Trophoblast cell (in vitro differentiated cells and primary cell): ENCODE measurements at regions not wholly inside any gene's neighbourhood (a gene's known extent, or its start where the extent isn't known, plus 50 kb on each side); places are given as distances from the start of the nearest gene placed in this dataset.
"Not testable (repeated sequence)": the region's sequence is repeated elsewhere in the genome, so short reads cannot be mapped to it uniquely, and the experiment has no call there.

Experiments
- DNase-seq, 2 donors: peaks; one replicate each; pipeline ENCODE4 v3.0.0-alpha.2; 2016
- H2AFZ ChIP-seq: 2 replicates; pipeline ENCODE4 v1.6.1; 2013; ENCODE audit warnings: low read length, moderate library complexity, mild to moderate bottlenecking; ENCODE audit not compliant: insufficient read depth, poor library complexity
- H2AK5ac ChIP-seq: 2 replicates; pipeline ENCODE4 v1.6.1; 2013; ENCODE audit warnings: mild to moderate bottlenecking, low read length
- H2BK120ac ChIP-seq: 2 replicates; pipeline ENCODE4 v1.6.1; 2013; ENCODE audit warnings: low read length, mild to moderate bottlenecking, moderate library complexity; ENCODE audit not compliant: insufficient read depth, poor library complexity
- H2BK12ac ChIP-seq: 2 replicates; pipeline ENCODE4 v1.6.1; 2013; ENCODE audit warnings: mild to moderate bottlenecking, low read length, moderate library complexity
- H2BK5ac ChIP-seq: 2 replicates; pipeline ENCODE4 v1.6.1; 2013; ENCODE audit warnings: low read length, low read depth, moderate library complexity, mild to moderate bottlenecking; ENCODE audit not compliant: poor library complexity
- H3K14ac ChIP-seq: 2 replicates; pipeline ENCODE4 v1.6.1; 2013; ENCODE audit warnings: mild to moderate bottlenecking, low read length
- H3K18ac ChIP-seq: 2 replicates; pipeline ENCODE4 v1.6.1; 2013; ENCODE audit warnings: mild to moderate bottlenecking, low read length
- H3K23ac ChIP-seq: 2 replicates; pipeline ENCODE4 v1.6.1; 2013; ENCODE audit warnings: low read length
- H3K27ac ChIP-seq: 2 replicates; pipeline ENCODE4 v1.5.1; 2013; ENCODE audit warnings: low read depth, mild to moderate bottlenecking, inconsistent platforms, low read length, moderate library complexity
- H3K27me3 ChIP-seq: 2 replicates; pipeline ENCODE4 v1.6.1; 2013; ENCODE audit warnings: inconsistent platforms, mild to moderate bottlenecking, low read length, moderate library complexity; ENCODE audit not compliant: insufficient read depth
- H3K36me3 ChIP-seq, 2 experiments: 1 replicate in 1 of 2; 2 replicates in 1 of 2; pipeline ENCODE4 v1.6.1; 2013; ENCODE audit warnings: low read length in 2 of 2, mild to moderate bottlenecking in 2 of 2, moderate library complexity in 1 of 2; ENCODE audit not compliant: insufficient read depth in 2 of 2, control insufficient read depth in 1 of 2
- H3K4ac ChIP-seq: 2 replicates; pipeline ENCODE4 v1.6.1; 2013; ENCODE audit warnings: low read depth, mild to moderate bottlenecking, low read length, moderate library complexity
- H3K4me1 ChIP-seq, 2 experiments: 1 replicate in 1 of 2; 2 replicates in 1 of 2; pipeline ENCODE4 v1.6.1; 2013; ENCODE audit warnings: low read length in 2 of 2, mild to moderate bottlenecking in 2 of 2, moderate library complexity in 1 of 2; ENCODE audit not compliant: insufficient read depth in 2 of 2, control insufficient read depth in 1 of 2
- H3K4me2 ChIP-seq: 2 replicates; pipeline ENCODE4 v1.6.1; 2013; ENCODE audit warnings: inconsistent platforms, mild to moderate bottlenecking, low read length, moderate library complexity
- H3K4me3 ChIP-seq: 2 replicates; pipeline ENCODE4 v1.5.1; 2013; ENCODE audit warnings: mild to moderate bottlenecking, low read depth, low read length, inconsistent platforms
- H3K79me1 ChIP-seq: one replicate; pipeline ENCODE4 v1.6.1; 2013; ENCODE audit warnings: low read length
- H3K79me2 ChIP-seq: 2 replicates; pipeline ENCODE4 v1.6.1; 2013; ENCODE audit warnings: low read length, mild to moderate bottlenecking; ENCODE audit not compliant: control insufficient read depth, insufficient read depth, poor library complexity
- H3K9ac ChIP-seq: 2 replicates; pipeline ENCODE4 v1.6.1; 2013; ENCODE audit warnings: mild to moderate bottlenecking, low read length
- H3K9me3 ChIP-seq: 2 replicates; pipeline ENCODE4 v1.6.1; 2013; ENCODE audit warnings: low read depth, mild to moderate bottlenecking, control low read depth, inconsistent platforms, low read length; ENCODE audit not compliant: insufficient read depth
- H4K12ac ChIP-seq: 2 replicates; pipeline ENCODE4 v1.6.1; 2013; ENCODE audit warnings: low read depth, mild to moderate bottlenecking, low read length, moderate library complexity
- H4K8ac ChIP-seq: 2 replicates; pipeline ENCODE4 v1.6.1; 2013; ENCODE audit warnings: low read depth, mild to moderate bottlenecking, low read length, moderate library complexity
- H4K91ac ChIP-seq: one replicate; pipeline ENCODE4 v1.6.1; 2013; ENCODE audit warnings: low read depth, mild to moderate bottlenecking, low read length, moderate library complexity
- WGBS: extraction: QIAGEN DNeasy Blood & Tissue Kit; methylation state at CpG from one replicate; pipeline ENCODE4 v1.1.7; 2013; ENCODE audit warnings: missing lambda C conversion rate; ENCODE audit not compliant: insufficient read length, insufficient coverage; ENCODE audit errors: extremely low coverage; 5-methylcytosine and 5-hydroxymethylcytosine counted together

- no peak overlapping the region for H2BK120ac ChIP-seq
- no peaks in the 10 kb centered on the region for H3K79me2 ChIP-seq
- no peak overlapping the region for H4K8ac ChIP-seq
- no peak overlapping the region for H3K4ac ChIP-seq
- no peak overlapping the region for H3K27ac ChIP-seq
- H3K4me1 ChIP-seq = peaks cover 0 to 3% of the 10 kb centered on the region in 2 experiments
- no CpG with 5 or more reads among the region's 6 CpGs for WGBS
- H2BK12ac ChIP-seq = no peak overlapping the region
- no peak overlapping the region for H3K14ac ChIP-seq
- H2AK5ac ChIP-seq = no peak overlapping the region
- H3K18ac ChIP-seq = no peak overlapping the region
- H2AFZ ChIP-seq = no peak overlapping the region
- H3K4me3 ChIP-seq = no peak overlapping the region
- no peak for DNase-seq
- H3K27me3 ChIP-seq = no peaks in the 10 kb centered on the region
- no peak overlapping the region for H2BK5ac ChIP-seq
- no peak overlapping the region for H4K91ac ChIP-seq
- H3K36me3 ChIP-seq = no peaks in the 10 kb centered on the region
- H3K4me2 ChIP-seq = no peak overlapping the region
- no peak overlapping the region for H3K9ac ChIP-seq
- H4K12ac ChIP-seq = no peak overlapping the region
- no peaks in the 10 kb centered on the region for H3K79me1 ChIP-seq
- no peaks in the 10 kb centered on the region for H3K9me3 ChIP-seq
- no peak overlapping the region for H3K23ac ChIP-seq
These were observed 78.9 kb upstream of the PSMA6 start for GRCh38 chr14:35213143-35213788.

DNA sequence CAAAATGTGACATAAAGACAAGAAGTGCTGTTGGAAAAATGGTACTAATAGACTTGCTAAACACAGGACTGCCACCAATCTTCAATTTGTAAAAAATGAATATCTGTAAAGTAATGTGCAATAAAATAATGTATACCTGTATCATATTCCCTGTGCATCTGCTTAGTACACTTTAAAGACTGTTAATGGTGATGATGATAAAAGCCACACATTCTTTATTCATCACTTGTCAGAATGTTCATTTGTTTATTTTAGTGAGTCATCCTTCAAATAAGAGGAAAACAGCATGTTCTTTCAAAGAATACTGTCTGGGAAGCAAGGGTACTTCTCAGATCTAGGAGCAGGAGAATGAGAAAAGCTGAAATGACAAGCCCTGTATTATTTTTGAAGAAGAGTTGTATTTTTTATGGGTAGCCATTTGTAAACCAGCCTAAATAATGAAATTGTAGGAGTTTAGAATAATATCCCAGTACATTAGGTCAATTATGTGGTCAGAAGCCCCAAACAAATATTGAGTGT, 78.3 kb upstream of the PSMA6 start:
- Histone ChIP-seq H3K79me2 (no peaks in the 10 kb centered on the region), H2BK120ac (no peak overlapping the region), H3K18ac (no peak overlapping the region), H2AFZ (no peak overlapping the region), H3K4ac (no peak overlapping the region), H3K14ac (no peak overlapping the region), H2BK12ac (no peak overlapping the region), H2BK5ac (no peak overlapping the region), H3K27me3 (no peaks in the 10 kb centered on the region), H4K91ac (no peak overlapping the region), H4K8ac (no peak overlapping the region), H3K4me3 (no peak overlapping the region), H3K9ac (no peak overlapping the region), H3K23ac (no peak overlapping the region), H3K27ac (no peak overlapping the region), H3K4me1 (peaks cover 0 to 3% of the 10 kb centered on the region in 2 experiments), H3K4me2 (no peak overlapping the region), H3K36me3 (no peaks in the 10 kb centered on the region), H3K79me1 (no peaks in the 10 kb centered on the region), H2AK5ac (no peak overlapping the region), H4K12ac (no peak overlapping the region), H3K9me3 (no peaks in the 10 kb centered on the region)
- DNase-seq = no peak

DNA sequence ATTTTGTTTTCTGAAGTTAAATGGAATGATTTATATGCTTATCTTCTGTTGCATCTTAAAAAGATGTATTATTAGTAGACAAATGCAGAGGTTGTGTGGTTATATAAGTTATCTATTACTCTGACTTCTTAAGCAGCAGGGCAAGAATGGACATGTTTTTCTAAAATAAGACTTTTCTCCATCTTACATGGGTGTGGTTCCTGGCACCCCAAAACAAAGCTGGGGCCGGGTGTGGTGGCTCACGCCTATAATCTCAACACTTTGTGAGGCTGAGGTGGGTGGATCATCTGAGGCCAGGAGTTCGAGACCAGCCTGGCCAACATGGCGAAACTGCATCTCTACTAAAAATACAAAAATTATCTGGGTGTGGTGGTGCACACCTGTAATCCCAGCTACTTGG, 77.8 kb upstream of the PSMA6 start:
- not testable (repeated sequence) for H3K27ac ChIP-seq, H3K9ac ChIP-seq, H2BK5ac ChIP-seq, H3K27me3 ChIP-seq, H4K12ac ChIP-seq, H4K8ac ChIP-seq, H3K18ac ChIP-seq, H3K4me2 ChIP-seq, H3K79me1 ChIP-seq, H3K4me1 ChIP-seq, H2AFZ ChIP-seq, H3K14ac ChIP-seq, H2BK120ac ChIP-seq, H3K36me3 ChIP-seq, H3K9me3 ChIP-seq, H3K79me2 ChIP-seq, H2AK5ac ChIP-seq, H3K4ac ChIP-seq, H2BK12ac ChIP-seq, DNase-seq, H3K4me3 ChIP-seq, H3K23ac ChIP-seq
- WGBS = no CpG with 5 or more reads among the region's 4 CpGs
- H4K91ac ChIP-seq = peak overlapping the region; percentile 24

GRCh38 chr14:35215110-35215813, 76.9 kb upstream of the PSMA6 start:
- Histone ChIP-seq H3K79me2 (no peaks in the 10 kb centered on the region), H3K18ac (no peak overlapping the region), H3K4me2 (no peak overlapping the region), H2AK5ac (no peak overlapping the region), H2AFZ (no peak overlapping the region), H3K27me3 (no peaks in the 10 kb centered on the region), H4K8ac (no peak overlapping the region), H3K9ac (no peak overlapping the region), H3K79me1 (no peaks in the 10 kb centered on the region), H2BK5ac (no peak overlapping the region), H3K36me3 (no peaks in the 10 kb centered on the region), H3K4ac (no peak overlapping the region), H3K4me1 (peaks cover 0 to 3% of the 10 kb centered on the region in 2 experiments), H3K9me3 (no peaks in the 10 kb centered on the region), H2BK12ac (no peak overlapping the region), H3K23ac (no peak overlapping the region), H3K4me3 (no peak overlapping the region), H3K27ac (no peak overlapping the region), H2BK120ac (no peak overlapping the region), H4K12ac (no peak overlapping the region), H3K14ac (no peak overlapping the region), H4K91ac (no peak overlapping the region)
- peak; percentile 37 to 85 for DNase-seq
- no CpG with 5 or more reads among the region's 5 CpGs for WGBS
